Effector CD8-positive, alpha-beta T cell (primary cell): ENCODE measurements at regions not wholly inside any gene's neighbourhood (a gene's known extent, or its start where the extent isn't known, plus 50 kb on each side); places are given as distances from the start of the nearest gene placed in this dataset.

ENCODE experiments used
- DNase-seq: peaks from one replicate; lab custom pipeline; 2025; lab: John Stamatoyannopoulos, UW

- DNase-seq: no peak
Measured at GRCh38 chr9:118059484-118060278, 355.5 kb downstream of the TLR4 start.

GRCh38 chr9:118083161-118083560, 379.0 kb downstream of the TLR4 start:
- DNase-seq: no peak

GRCh38 chr9:118088090-118088489, 383.9 kb downstream of the TLR4 start:
- no peak for DNase-seq

- no peak for DNase-seq
Measured at GRCh38 chr9:118091226-118091625, 387.0 kb downstream of the TLR4 start.

- no peak for DNase-seq
Measured at GRCh38 chr9:118091711-118092500, 387.7 kb downstream of the TLR4 start.

- DNase-seq: no peak
Measured at GRCh38 chr9:118094387-118094786, 390.2 kb downstream of the TLR4 start.

GRCh38 chr9:118100529-118101419, 396.6 kb downstream of the TLR4 start:
- no peak for DNase-seq

GRCh38 chr9:118104363-118104762, 400.2 kb downstream of the TLR4 start:
- DNase-seq: no peak

GRCh38 chr9:118108971-118109370, 404.8 kb downstream of the TLR4 start:
- DNase-seq: no peak

- no peak for DNase-seq
Measured at GRCh38 chr9:118109542-118109941, 405.3 kb downstream of the TLR4 start.

- no peak for DNase-seq
Measured at GRCh38 chr9:118121361-118121760, 417.2 kb downstream of the TLR4 start.

GRCh38 chr9:118128313-118128712, 424.1 kb downstream of the TLR4 start:
- no peak for DNase-seq

- no peak for DNase-seq
Measured at GRCh38 chr9:118129541-118129940, 425.3 kb downstream of the TLR4 start.

GRCh38 chr9:118148990-118149389, 444.8 kb downstream of the TLR4 start:
- DNase-seq: no peak

GRCh38 chr9:118156846-118157245, 452.6 kb downstream of the TLR4 start:
- no peak for DNase-seq

- DNase-seq: no peak
Measured at GRCh38 chr9:118162716-118163115, 458.5 kb downstream of the TLR4 start.

- no peak for DNase-seq
Measured at GRCh38 chr9:118163751-118164150, 459.5 kb downstream of the TLR4 start.

- DNase-seq: no peak
Measured at GRCh38 chr9:118165451-118165850, 461.2 kb downstream of the TLR4 start.

- DNase-seq: no peak
Measured at GRCh38 chr9:118170032-118170955, 466.1 kb downstream of the TLR4 start.

GRCh38 chr9:118177241-118177640, 473.0 kb downstream of the TLR4 start:
- no peak for DNase-seq

- no peak for DNase-seq
Measured at GRCh38 chr9:118183576-118183975, 479.4 kb downstream of the TLR4 start.
